Suprapubic skin (tissue), 4 donors: ENCODE measurements at regions not wholly inside any gene's neighbourhood (a gene's known extent, or its start where the extent isn't known, plus 50 kb on each side); places are given as distances from the start of the nearest gene placed in this dataset.

ENCODE experiments used
- DNase-seq, 2 donors: peaks; one replicate each; pipeline ENCODE4 v3.0.0-alpha.2; 2019; ENCODE audit warnings: low spot score in 2 of 2
- H3K27ac ChIP-seq: fragments of 200-600 bp; sonication (generic); one replicate; pipeline ENCODE4 v1.5.1; 2019
- H3K27me3 ChIP-seq: fragments of 200-600 bp; sonication (generic); one replicate; pipeline ENCODE4 v1.5.1; 2019
- H3K36me3 ChIP-seq: fragments of 200-600 bp; sonication (generic); one replicate; pipeline ENCODE4 v1.5.1; 2019
- H3K4me1 ChIP-seq: fragments of 200-600 bp; sonication (generic); one replicate; pipeline ENCODE4 v1.5.1; 2019
- H3K4me3 ChIP-seq: fragments of 200-600 bp; sonication (generic); one replicate; pipeline ENCODE4 v1.5.1; 2019; ENCODE audit warnings: mild to moderate bottlenecking
- H3K9me3 ChIP-seq: fragments of 200-600 bp; sonication (generic); one replicate; pipeline ENCODE4 v1.5.1; 2019
- CTCF ChIP-seq, 2 donors: fragments of 200-600 bp in 1 of 2; fragments of 450-650 bp in 1 of 2; sonication (generic) in 1 of 2; IDR thresholded peaks; one replicate each; pipeline ENCODE4 v1.5.1; 2016 to 2019; ENCODE audit warnings: antibody characterized with exemption in 2 of 2, mild to moderate bottlenecking in 1 of 2, moderate library complexity in 1 of 2
- EP300 ChIP-seq: sonication (generic); formaldehyde crosslinking; IDR thresholded peaks from one replicate; pipeline ENCODE4 v1.6.1; 2017; ENCODE audit warnings: antibody characterized with exemption
- POLR2A ChIP-seq, 2 donors: fragments of 450-650 bp; IDR thresholded peaks; one replicate each; pipeline ENCODE4 v1.6.1; 2017; ENCODE audit warnings: antibody characterized with exemption in 2 of 2, mild to moderate bottlenecking in 2 of 2, moderate library complexity in 2 of 2
- POLR2AphosphoS5 ChIP-seq, 3 donors: sonication (generic); formaldehyde crosslinking; IDR thresholded peaks; one replicate each; pipeline ENCODE4 v1.6.1; 2017; ENCODE audit warnings: antibody characterized with exemption in 3 of 3
- WGBS: methylation state at CpG from one replicate; pipeline ENCODE4 v1.1.5; 2018; 5-methylcytosine and 5-hydroxymethylcytosine counted together

GRCh38 chr10:108791030-108791429 lies 1132.3 kb downstream of the XPNPEP1 start:
- DNase-seq: no peak
- Histone ChIP-seq H3K4me3 (no peak overlapping the region), H3K4me1 (no peaks in the 10 kb centered on the region), H3K27ac (no peak overlapping the region), H3K36me3 (no peaks in the 10 kb centered on the region), H3K9me3 (no peaks in the 10 kb centered on the region), H3K27me3 (no peaks in the 10 kb centered on the region)
- WGBS: 88% methylated on average over 4 of the region's 4 CpGs
- TF ChIP-seq CTCF (IDR thresholded peaks at IDR 0.05): no peak
- TF ChIP-seq POLR2AphosphoS5 (IDR thresholded peaks at IDR 0.05): no peak
- TF ChIP-seq EP300: no peak
- TF ChIP-seq POLR2A (IDR thresholded peaks at IDR 0.05): no peak

- no peak for DNase-seq
- no peaks in the 10 kb centered on the region for H3K4me1 ChIP-seq
- H3K27me3 ChIP-seq: no peaks in the 10 kb centered on the region
- H3K36me3 ChIP-seq: no peaks in the 10 kb centered on the region
- H3K4me3 ChIP-seq: no peak overlapping the region
- no peak overlapping the region for H3K27ac ChIP-seq
- 77% methylated on average over 1 of the region's 1 CpG for WGBS
- H3K9me3 ChIP-seq: no peaks in the 10 kb centered on the region
- TF ChIP-seq EP300 (no peak), CTCF (IDR thresholded peaks at IDR 0.05) (no peak), POLR2AphosphoS5 (IDR thresholded peaks at IDR 0.05) (no peak), POLR2A (IDR thresholded peaks at IDR 0.05) (no peak)
Measured at GRCh38 chr10:108789919-108790318, 1133.4 kb downstream of the XPNPEP1 start.

- Histone ChIP-seq H3K27me3 (no peaks in the 10 kb centered on the region), H3K4me1 (no peaks in the 10 kb centered on the region), H3K36me3 (no peaks in the 10 kb centered on the region), H3K4me3 (no peak overlapping the region), H3K27ac (no peak overlapping the region), H3K9me3 (no peaks in the 10 kb centered on the region)
- 64% methylated on average over 2 of the region's 2 CpGs for WGBS
- no peak for DNase-seq
- TF ChIP-seq POLR2A (IDR thresholded peaks at IDR 0.05): no peak
- no peak for TF ChIP-seq EP300
- TF ChIP-seq CTCF (IDR thresholded peaks at IDR 0.05): no peak
- TF ChIP-seq POLR2AphosphoS5 (IDR thresholded peaks at IDR 0.05): no peak
Measured at GRCh38 chr10:108789336-108789735, 1134.0 kb downstream of the XPNPEP1 start.

- 78% methylated on average over 1 of the region's 1 CpG for WGBS
- TF ChIP-seq POLR2AphosphoS5 (IDR thresholded peaks at IDR 0.05) (no peak), CTCF (IDR thresholded peaks at IDR 0.05) (no peak), POLR2A (IDR thresholded peaks at IDR 0.05) (no peak), EP300 (no peak)
- Histone ChIP-seq H3K4me1 (no peaks in the 10 kb centered on the region), H3K9me3 (no peaks in the 10 kb centered on the region), H3K27ac (no peak overlapping the region), H3K27me3 (no peaks in the 10 kb centered on the region), H3K36me3 (no peaks in the 10 kb centered on the region), H3K4me3 (no peak overlapping the region)
- no peak for DNase-seq
Measured at GRCh38 chr10:108788891-108789290, 1134.4 kb downstream of the XPNPEP1 start.

- no peak overlapping the region for H3K27ac ChIP-seq
- no peaks in the 10 kb centered on the region for H3K36me3 ChIP-seq
- no peaks in the 10 kb centered on the region for H3K4me1 ChIP-seq
- TF ChIP-seq EP300 (no peak), POLR2A (IDR thresholded peaks at IDR 0.05) (no peak), CTCF (IDR thresholded peaks at IDR 0.05) (no peak), POLR2AphosphoS5 (IDR thresholded peaks at IDR 0.05) (no peak)
- no peaks in the 10 kb centered on the region for H3K27me3 ChIP-seq
- DNase-seq: no peak
- WGBS: 38% methylated on average over 1 of the region's 1 CpG
- no peak overlapping the region for H3K4me3 ChIP-seq
- peaks cover 4% of the 10 kb centered on the region for H3K9me3 ChIP-seq
Measured at GRCh38 chr10:108787932-108788331, 1135.4 kb downstream of the XPNPEP1 start.
